CD4-positive, CD25-positive, alpha-beta regulatory T cell (primary cell): ENCODE measurements at regions not wholly inside any gene's neighbourhood (a gene's known extent, or its start where the extent isn't known, plus 50 kb on each side); places are given as distances from the start of the nearest gene placed in this dataset.
"Not testable (repeated sequence)": the region's sequence is repeated elsewhere in the genome, so short reads cannot be mapped to it uniquely, and the experiment has no call there.

Experiments
- ATAC-seq, 2 donors: fragments of 150-1000 bp; cut with Tn5 transposase; one replicate each; pipeline ENCODE4 v1.10.0; 2021; ENCODE audit warnings: low read depth in 2 of 2, moderate number of reproducible peaks in 2 of 2, moderate library complexity in 1 of 2
- DNase-seq, 3 donors: peaks; one replicate each; pipeline versions ENCODE4 v3.0.0 to v3.0.0-alpha.2; 2012 to 2022; ENCODE audit warnings: mixed read lengths in 1 of 3
- H3K27ac ChIP-seq: one replicate; pipeline ENCODE4 v1.7.0; 2013; ENCODE audit warnings: mild to moderate bottlenecking, low read length; ENCODE audit not compliant: insufficient read depth, poor library complexity, severe bottlenecking
- H3K27me3 ChIP-seq: one replicate; pipeline ENCODE4 v1.7.0; 2013; ENCODE audit warnings: low read length; ENCODE audit not compliant: control insufficient read depth, insufficient read depth
- H3K36me3 ChIP-seq: one replicate; pipeline ENCODE4 v1.7.0; 2013; ENCODE audit warnings: mild to moderate bottlenecking, low read length, moderate library complexity; ENCODE audit not compliant: control insufficient read depth, insufficient read depth
- H3K4me1 ChIP-seq: 2 replicates; pipeline ENCODE4 v1.7.0; 2013; ENCODE audit warnings: mild to moderate bottlenecking, low read length; ENCODE audit not compliant: insufficient read depth, control insufficient read depth, poor library complexity, severe bottlenecking
- H3K4me3 ChIP-seq: one replicate; pipeline ENCODE4 v1.7.0; 2013; ENCODE audit warnings: low read depth, mild to moderate bottlenecking, low read length, moderate library complexity
- H3K9me3 ChIP-seq, 2 experiments: 1 replicate in 1 of 2; 2 replicates in 1 of 2; pipeline ENCODE4 v1.7.0; 2013; ENCODE audit warnings: low read length in 2 of 2, mild to moderate bottlenecking in 1 of 2, moderate library complexity in 1 of 2; ENCODE audit not compliant: control insufficient read depth in 2 of 2
- H3K27ac Mint-ChIP-seq, 3 donors: one replicate each; pipeline ENCODE4 v1.8.0; 2020 to 2022; ENCODE audit warnings: mild to moderate bottlenecking in 3 of 3, mixed read lengths in 3 of 3, moderate library complexity in 2 of 3
- H3K27me3 Mint-ChIP-seq: one replicate; pipeline ENCODE4 v1.8.0; 2022; ENCODE audit warnings: mild to moderate bottlenecking, mixed read lengths
- H3K36me3 Mint-ChIP-seq: one replicate; pipeline ENCODE4 v1.8.0; 2020; ENCODE audit warnings: mixed read lengths
- H3K4me1 Mint-ChIP-seq, 4 donors: one replicate each; pipeline ENCODE4 v1.8.0; 2020 to 2022; ENCODE audit warnings: mixed read lengths in 4 of 4, mild to moderate bottlenecking in 1 of 4
- H3K4me3 Mint-ChIP-seq, 4 donors: one replicate each; pipeline ENCODE4 v1.8.0; 2020 to 2022; ENCODE audit warnings: mild to moderate bottlenecking in 4 of 4, mixed read lengths in 4 of 4, moderate library complexity in 3 of 4
- H3K9me3 Mint-ChIP-seq, 7 donors: one replicate each; pipeline ENCODE4 v1.8.0; 2020 to 2022; ENCODE audit warnings: mixed read lengths in 7 of 7, mild to moderate bottlenecking in 3 of 7, moderate library complexity in 2 of 7

DNA sequence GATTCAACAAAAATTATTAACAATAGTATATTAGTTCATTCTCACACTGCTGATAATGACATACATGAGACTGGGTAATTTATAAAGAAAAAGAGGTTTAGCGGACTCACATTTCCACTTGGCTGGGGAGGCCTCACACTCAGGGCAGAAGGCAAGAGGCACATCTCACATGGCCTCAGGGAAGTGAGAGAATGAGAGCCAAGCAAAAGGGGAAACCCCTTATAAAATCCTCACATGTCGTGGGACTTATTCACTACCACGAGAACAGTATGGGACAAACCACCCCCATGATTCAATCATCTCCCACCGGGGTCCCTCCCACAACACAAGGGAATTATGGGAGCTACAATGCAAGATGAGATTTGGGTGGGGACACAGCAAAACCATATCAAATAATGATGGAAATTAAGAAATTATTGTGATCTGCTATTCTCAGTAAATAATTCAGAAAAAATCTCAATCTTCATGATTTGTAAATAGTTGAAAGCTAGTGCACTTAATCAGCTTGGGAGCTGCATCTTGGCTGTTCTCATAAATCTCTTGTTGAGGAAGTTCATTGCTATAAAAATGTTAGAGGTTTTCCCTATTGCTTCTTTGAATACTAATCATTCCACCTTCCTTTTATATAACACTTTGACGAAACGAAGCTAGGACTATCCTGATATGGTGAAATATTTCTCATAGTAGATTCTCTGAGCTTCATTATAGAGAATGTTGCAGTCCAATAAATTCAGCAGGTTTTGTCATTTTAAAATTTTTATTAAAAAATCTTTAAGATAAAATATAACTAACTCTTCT lies 179.2 kb downstream of the SPDYE17 start:
- H3K4me3 Mint-ChIP-seq, H3K27ac Mint-ChIP-seq, H3K4me3 ChIP-seq, H3K9me3 ChIP-seq, H3K9me3 Mint-ChIP-seq, H3K27ac ChIP-seq, H3K27me3 Mint-ChIP-seq, H3K27me3 ChIP-seq, H3K4me1 Mint-ChIP-seq, H3K36me3 Mint-ChIP-seq, DNase-seq, H3K36me3 ChIP-seq, ATAC-seq, H3K4me1 ChIP-seq: not testable (repeated sequence)

DNA sequence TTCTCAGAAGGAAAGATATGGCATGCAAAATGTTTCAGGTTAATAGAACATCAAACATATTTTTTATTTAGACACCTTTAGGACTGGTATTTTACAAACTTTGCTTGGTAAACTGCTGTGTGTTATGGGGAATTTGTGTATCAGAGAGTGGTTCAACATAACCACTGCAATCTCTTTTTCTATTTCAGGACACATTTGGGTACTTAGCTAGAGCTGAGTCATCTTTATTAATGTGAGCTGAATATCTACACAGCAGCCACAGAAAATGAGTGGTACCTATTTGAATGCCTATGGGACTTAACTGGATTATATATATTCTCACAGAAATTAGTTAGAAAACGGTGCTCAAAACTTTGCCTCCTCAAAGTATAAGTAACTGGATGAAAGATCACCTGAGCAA lies 179.8 kb downstream of the SPDYE17 start:
- not testable (repeated sequence) for H3K27ac ChIP-seq, H3K4me3 Mint-ChIP-seq, ATAC-seq, H3K4me1 ChIP-seq, H3K27ac Mint-ChIP-seq, H3K36me3 ChIP-seq, H3K27me3 Mint-ChIP-seq, H3K9me3 ChIP-seq, H3K4me3 ChIP-seq, H3K4me1 Mint-ChIP-seq, H3K27me3 ChIP-seq, H3K36me3 Mint-ChIP-seq, DNase-seq, H3K9me3 Mint-ChIP-seq

DNA sequence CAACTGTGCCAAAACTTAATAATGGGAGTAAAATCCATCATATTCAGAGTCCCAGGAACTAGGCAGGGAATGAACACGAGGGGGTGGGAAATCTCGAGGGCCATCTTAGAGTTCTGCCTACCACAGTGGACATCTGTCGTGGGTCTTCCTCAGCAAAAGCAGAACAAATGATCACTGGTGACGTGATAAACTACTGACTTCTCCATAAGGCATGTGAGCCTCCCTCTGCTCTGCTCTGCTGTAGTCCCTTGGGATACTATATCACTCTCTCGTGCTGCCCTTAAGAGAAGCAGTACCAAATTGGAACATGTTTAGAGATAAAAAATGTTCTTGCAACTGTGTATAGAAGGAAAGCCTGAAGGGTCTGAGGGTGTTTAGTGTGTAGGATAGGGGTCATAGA lies 180.5 kb downstream of the SPDYE17 start:
- H3K36me3 Mint-ChIP-seq, H3K36me3 ChIP-seq, H3K9me3 ChIP-seq, H3K4me1 ChIP-seq, H3K4me3 ChIP-seq, ATAC-seq, H3K4me3 Mint-ChIP-seq, H3K4me1 Mint-ChIP-seq, H3K27me3 ChIP-seq, H3K27ac ChIP-seq, DNase-seq, H3K9me3 Mint-ChIP-seq, H3K27ac Mint-ChIP-seq, H3K27me3 Mint-ChIP-seq: not testable (repeated sequence)

DNA sequence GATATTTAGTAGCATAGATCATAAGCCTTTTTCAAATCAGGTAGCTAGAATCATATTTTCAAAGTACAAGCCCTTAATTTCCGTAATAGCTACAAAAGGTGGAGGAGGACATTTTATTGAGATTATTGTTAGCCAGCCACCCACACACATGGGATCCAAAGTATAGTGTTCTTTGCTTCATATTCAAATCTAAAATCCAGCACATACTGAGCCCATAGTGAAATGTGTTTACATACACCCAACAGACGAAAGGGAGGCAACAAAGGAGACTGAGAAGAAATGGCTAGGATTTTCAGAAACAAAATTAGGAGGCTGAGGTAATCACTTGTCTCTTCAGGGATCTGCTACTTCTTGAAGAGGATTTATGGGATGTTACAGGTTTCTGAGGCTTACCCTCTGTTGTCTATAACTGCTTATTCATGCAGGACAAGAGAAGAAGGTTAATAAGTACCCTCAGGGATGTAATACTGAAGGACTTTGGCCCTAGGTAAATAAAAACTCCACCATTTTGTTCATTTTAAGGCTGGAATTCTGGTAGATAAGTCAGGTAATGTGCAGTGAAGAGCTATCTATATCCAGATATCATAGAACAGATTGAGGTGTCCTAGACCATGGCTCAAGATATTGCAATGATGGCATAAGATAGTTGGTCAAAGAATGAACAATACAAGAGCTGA lies 182.1 kb downstream of the SPDYE17 start:
- H3K36me3 Mint-ChIP-seq, H3K4me1 ChIP-seq, H3K9me3 Mint-ChIP-seq, H3K27me3 ChIP-seq, DNase-seq, H3K4me3 Mint-ChIP-seq, H3K9me3 ChIP-seq, H3K27ac Mint-ChIP-seq, H3K36me3 ChIP-seq, H3K4me1 Mint-ChIP-seq, H3K27ac ChIP-seq, H3K4me3 ChIP-seq, H3K27me3 Mint-ChIP-seq, ATAC-seq: not testable (repeated sequence)

DNA sequence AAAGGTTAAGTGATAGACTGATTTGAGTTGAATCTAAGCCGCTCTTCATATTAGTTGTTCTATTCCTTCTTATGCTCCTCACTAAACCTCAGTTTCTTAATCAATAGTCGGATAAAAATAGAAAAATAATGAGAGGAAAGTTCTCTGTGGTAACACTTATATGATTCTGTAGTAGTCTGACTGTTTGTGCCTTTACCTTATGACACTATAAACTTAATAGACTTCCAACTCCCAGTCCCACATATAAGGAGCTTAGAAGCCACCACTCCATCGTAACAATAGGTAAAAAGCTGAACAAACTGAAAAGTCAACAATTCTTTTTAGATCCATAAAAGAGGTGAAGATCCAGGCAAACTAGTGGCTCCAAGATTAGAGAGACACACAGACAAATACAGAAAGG lies 192.3 kb downstream of the SPDYE17 start:
- not testable (repeated sequence) for DNase-seq, H3K4me1 Mint-ChIP-seq, H3K4me3 Mint-ChIP-seq, H3K4me3 ChIP-seq, ATAC-seq, H3K27ac ChIP-seq, H3K4me1 ChIP-seq, H3K27me3 ChIP-seq, H3K36me3 ChIP-seq, H3K9me3 ChIP-seq, H3K36me3 Mint-ChIP-seq, H3K27ac Mint-ChIP-seq
- H3K9me3 Mint-ChIP-seq, result peaks cover 0 to 22% (median 4%) of the 10 kb centered on the region in 7 donors
- peaks cover 18% of the 10 kb centered on the region for H3K27me3 Mint-ChIP-seq

DNA sequence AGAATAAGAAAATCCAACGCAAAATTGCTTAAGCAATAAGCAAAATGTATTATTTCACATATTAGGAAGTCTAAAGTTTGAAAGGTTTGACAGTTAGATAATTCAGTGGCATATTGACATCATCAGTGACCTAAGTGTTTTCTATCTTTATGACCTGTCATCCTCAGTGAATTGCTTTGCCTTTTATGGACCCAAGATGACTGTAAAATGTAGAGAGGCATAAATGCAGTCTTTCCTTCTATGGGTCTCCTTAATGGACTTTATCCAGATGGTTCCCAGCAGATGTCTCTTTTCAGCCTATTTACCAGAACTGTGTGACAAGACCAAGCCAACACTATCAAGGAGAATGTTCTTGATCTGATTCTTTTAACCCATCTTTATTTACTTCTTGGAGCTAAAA lies 192.9 kb downstream of the SPDYE17 start:
- peaks cover 18% of the 10 kb centered on the region for H3K27me3 Mint-ChIP-seq
- H3K27me3 ChIP-seq, H3K4me1 Mint-ChIP-seq, ATAC-seq, H3K4me3 ChIP-seq, DNase-seq, H3K4me3 Mint-ChIP-seq, H3K4me1 ChIP-seq, H3K36me3 Mint-ChIP-seq, H3K36me3 ChIP-seq, H3K27ac Mint-ChIP-seq, H3K27ac ChIP-seq, H3K9me3 ChIP-seq: not testable (repeated sequence)
- peaks cover 0 to 22% (median 4%) of the 10 kb centered on the region in 7 donors for H3K9me3 Mint-ChIP-seq

DNA sequence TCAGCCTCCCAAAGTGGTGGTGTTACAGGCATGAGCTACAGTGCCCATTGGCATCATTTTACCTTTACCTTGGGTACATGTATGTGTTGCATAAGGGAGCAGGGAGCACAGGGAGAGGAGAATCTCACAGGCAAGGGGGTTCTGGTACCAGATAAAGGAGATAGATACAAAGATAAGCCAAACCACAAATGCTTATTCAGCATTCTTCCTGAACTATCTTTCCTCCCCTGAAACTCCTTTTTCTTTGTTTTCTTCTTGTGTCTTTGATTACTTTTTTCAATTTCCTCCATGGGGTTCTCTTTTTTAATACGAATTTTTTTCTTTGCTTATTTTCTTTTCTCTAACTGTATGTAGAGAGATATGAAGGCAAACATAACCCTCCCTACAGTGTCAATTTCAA lies 193.8 kb downstream of the SPDYE17 start:
- H3K27me3 Mint-ChIP-seq, result peaks cover 18% of the 10 kb centered on the region
- H3K4me1 ChIP-seq, result not testable (repeated sequence)

DNA sequence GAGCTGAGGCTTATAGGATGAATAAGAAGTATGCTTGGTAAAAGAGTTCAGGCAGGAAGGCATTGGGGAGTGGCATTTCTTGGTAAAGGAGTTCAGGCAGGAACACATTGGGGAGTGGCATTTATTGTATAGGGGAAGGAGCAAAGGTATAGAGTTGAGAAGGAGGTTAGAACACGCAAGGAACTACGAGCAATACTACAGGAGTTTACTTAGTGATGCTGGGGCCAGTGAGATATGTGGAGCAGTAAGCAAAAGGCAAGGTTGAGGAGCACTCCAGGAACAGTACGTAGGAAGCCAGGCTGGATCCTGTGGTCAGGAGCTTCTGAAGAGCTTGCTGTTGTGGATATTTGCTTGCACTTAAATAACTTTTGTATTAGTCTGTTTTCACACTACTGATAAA lies 202.2 kb upstream of the POMZP3 start:
- DNase-seq, H3K9me3 ChIP-seq, H3K4me1 Mint-ChIP-seq, H3K4me3 ChIP-seq, H3K36me3 ChIP-seq, H3K4me3 Mint-ChIP-seq, H3K27ac Mint-ChIP-seq, ATAC-seq, H3K4me1 ChIP-seq, H3K9me3 Mint-ChIP-seq, H3K27me3 Mint-ChIP-seq, H3K36me3 Mint-ChIP-seq, H3K27me3 ChIP-seq, H3K27ac ChIP-seq: not testable (repeated sequence)

More for the DNA sequence above, 193.8 kb downstream of the SPDYE17 start:
- not testable (repeated sequence) for ATAC-seq, H3K27ac ChIP-seq, H3K36me3 ChIP-seq, H3K4me3 ChIP-seq, H3K9me3 ChIP-seq, H3K27me3 ChIP-seq, H3K4me1 Mint-ChIP-seq, H3K36me3 Mint-ChIP-seq, H3K4me3 Mint-ChIP-seq, H3K27ac Mint-ChIP-seq, DNase-seq
- H3K9me3 Mint-ChIP-seq, result peaks cover 0 to 22% (median 4%) of the 10 kb centered on the region in 7 donors
